SK-N-MC (cell line): ENCODE measurements at regions not wholly inside any gene's neighbourhood (a gene's known extent, or its start where the extent isn't known, plus 50 kb on each side); places are given as distances from the start of the nearest gene placed in this dataset.

Source experiments
- EZH2 ChIP-seq: fragments of 200-600 bp; sonication (generic); IDR thresholded peaks from one replicate; pipeline ENCODE4 v1.6.1; 2017; ENCODE audit warnings: antibody characterized with exemption
- FOXP2 ChIP-seq: optimal IDR thresholded peaks from 2 replicates; pipeline ENCODE3; 2011; ENCODE audit warnings: mild to moderate bottlenecking, moderate library complexity; ENCODE audit not compliant: insufficient read depth; ENCODE audit errors: extremely low read length, control extremely low read depth
- POLR2AphosphoS5 ChIP-seq: IDR thresholded peaks from 2 replicates; pipeline ENCODE4 v1.6.1; 2012; ENCODE audit warnings: mild to moderate bottlenecking, low read depth, low read length, borderline replicate concordance

GRCh38 chr6:27541212-27541932, 68.5 kb upstream of the ZNF184 start:
- TF ChIP-seq POLR2AphosphoS5 (no peak), EZH2 (no peak), FOXP2 (no peak)
